Calu3 (cell line): ENCODE measurements at regions not wholly inside any gene's neighbourhood (a gene's known extent, or its start where the extent isn't known, plus 50 kb on each side); places are given as distances from the start of the nearest gene placed in this dataset.

Experiments used
- BruUV-seq: library from RNA; stranded (reverse); fragments of 400-500 nt; replicated peaks from 2 replicates; lab custom pipeline; 2021; lab: Mats Ljungman, UMichigan
- CTCF ChIA-PET: fragments of 300-600 bp; sonication (Branson Sonifier 250); formaldehyde crosslinking; loops from one replicate; lab custom pipeline; 2022; ENCODE audit warnings: antibody characterized with exemption; lab: Charles Lee
- DNase-seq: peaks from one replicate; pipeline ENCODE4 v3.0.0; 2022
- H3K27ac Mint-ChIP-seq: one replicate; pipeline ENCODE4 v1.8.0; 2022; ENCODE audit warnings: mixed read lengths; ENCODE audit not compliant: unreplicated experiment
- H3K27me3 Mint-ChIP-seq: one replicate; pipeline ENCODE4 v1.8.0; 2022; ENCODE audit warnings: mixed read lengths; ENCODE audit not compliant: unreplicated experiment
- H3K36me3 Mint-ChIP-seq: one replicate; pipeline ENCODE4 v1.8.0; 2022; ENCODE audit warnings: mild to moderate bottlenecking, moderate library complexity, mixed read lengths; ENCODE audit not compliant: insufficient read depth, unreplicated experiment
- H3K4me1 Mint-ChIP-seq: one replicate; pipeline ENCODE4 v1.8.0; 2022; ENCODE audit warnings: mild to moderate bottlenecking, low read depth, mixed read lengths; ENCODE audit not compliant: unreplicated experiment
- H3K4me3 Mint-ChIP-seq: one replicate; pipeline ENCODE4 v1.8.0; 2022; ENCODE audit warnings: mild to moderate bottlenecking, low read depth, moderate library complexity, mixed read lengths; ENCODE audit not compliant: unreplicated experiment
- H3K9me3 Mint-ChIP-seq: one replicate; pipeline ENCODE4 v1.8.0; 2022; ENCODE audit warnings: low read depth, mixed read lengths; ENCODE audit not compliant: unreplicated experiment
- intact Hi-C: fragments of 100-400 bp; cut with micrococcal nuclease; formaldehyde crosslinking; loops from one replicate; pipeline ENCODE4 v1.10.0; 2022; ENCODE audit not compliant: unreplicated experiment
- TF ChIP-seq, protein P1 (sequence below): fragments of 200-600 bp; IDR thresholded peaks from one replicate; pipeline ENCODE4 v1.8.0; 2022; ENCODE audit warnings: antibody characterized with exemption; ENCODE audit not compliant: unreplicated experiment

DNA sequence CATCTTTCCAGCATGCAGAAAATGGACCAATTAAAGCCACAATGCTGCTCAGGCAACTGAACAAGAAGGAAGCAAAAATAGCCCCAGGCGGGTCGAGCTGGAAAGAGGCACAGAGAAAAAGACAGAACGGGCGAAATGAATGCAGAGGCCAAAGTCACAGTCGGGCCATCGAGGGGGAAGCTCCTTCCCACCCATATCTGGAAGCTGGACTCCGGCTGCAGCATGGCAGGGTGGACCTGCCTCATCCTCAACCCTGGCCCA is 58.6 kb upstream of the PRDM11 start:
- Mint-ChIP-seq H3K4me1 (no peaks in the 10 kb centered on the region), H3K27ac (no peak overlapping the region), H3K9me3 (no peaks in the 10 kb centered on the region), H3K4me3 (no peak overlapping the region), H3K27me3 (peaks cover 84% of the 10 kb centered on the region), H3K36me3 (no peaks in the 10 kb centered on the region)
- BruUV-seq = no TSS peak
- no peak for DNase-seq
- TF ChIP-seq, protein P1, sequence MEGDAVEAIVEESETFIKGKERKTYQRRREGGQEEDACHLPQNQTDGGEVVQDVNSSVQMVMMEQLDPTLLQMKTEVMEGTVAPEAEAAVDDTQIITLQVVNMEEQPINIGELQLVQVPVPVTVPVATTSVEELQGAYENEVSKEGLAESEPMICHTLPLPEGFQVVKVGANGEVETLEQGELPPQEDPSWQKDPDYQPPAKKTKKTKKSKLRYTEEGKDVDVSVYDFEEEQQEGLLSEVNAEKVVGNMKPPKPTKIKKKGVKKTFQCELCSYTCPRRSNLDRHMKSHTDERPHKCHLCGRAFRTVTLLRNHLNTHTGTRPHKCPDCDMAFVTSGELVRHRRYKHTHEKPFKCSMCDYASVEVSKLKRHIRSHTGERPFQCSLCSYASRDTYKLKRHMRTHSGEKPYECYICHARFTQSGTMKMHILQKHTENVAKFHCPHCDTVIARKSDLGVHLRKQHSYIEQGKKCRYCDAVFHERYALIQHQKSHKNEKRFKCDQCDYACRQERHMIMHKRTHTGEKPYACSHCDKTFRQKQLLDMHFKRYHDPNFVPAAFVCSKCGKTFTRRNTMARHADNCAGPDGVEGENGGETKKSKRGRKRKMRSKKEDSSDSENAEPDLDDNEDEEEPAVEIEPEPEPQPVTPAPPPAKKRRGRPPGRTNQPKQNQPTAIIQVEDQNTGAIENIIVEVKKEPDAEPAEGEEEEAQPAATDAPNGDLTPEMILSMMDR = no peak
- intact Hi-C loops = no loop called here
- CTCF ChIA-PET = interaction anchor here (1.1 kb wide), 1 partner anchor 176 kb away, joined by 3 read pairs; no protein-coding TSS in a partner anchor

DNA sequence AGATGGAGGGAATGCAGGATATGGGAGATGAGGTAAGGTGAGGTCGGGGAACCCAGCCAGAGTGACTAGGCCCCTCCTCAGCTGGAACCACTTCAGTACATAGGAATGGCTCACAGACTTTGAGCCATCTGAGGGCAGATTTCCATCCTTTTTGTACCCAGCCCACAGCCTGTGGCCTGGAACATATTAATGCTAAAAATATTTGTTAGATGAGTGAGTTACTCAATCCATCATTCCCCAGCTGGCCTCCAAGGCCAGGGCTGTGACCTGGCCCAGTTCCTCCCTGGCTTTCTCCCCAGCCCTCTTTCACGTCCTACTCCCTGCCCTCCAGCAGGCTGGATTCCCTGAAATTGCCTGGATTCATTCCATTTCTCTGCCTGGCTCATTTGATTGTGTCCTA is 57.2 kb upstream of the PRDM11 start:
- DNase-seq = no peak
- Mint-ChIP-seq H3K36me3 (no peaks in the 10 kb centered on the region), H3K27me3 (peaks cover 84% of the 10 kb centered on the region), H3K9me3 (no peaks in the 10 kb centered on the region), H3K4me3 (no peak overlapping the region), H3K4me1 (no peaks in the 10 kb centered on the region), H3K27ac (no peak overlapping the region)
- TF ChIP-seq, protein P1 = no peak
- intact Hi-C loops = no loop called here
- no TSS peak for BruUV-seq
- CTCF ChIA-PET = no interaction called here

DNA sequence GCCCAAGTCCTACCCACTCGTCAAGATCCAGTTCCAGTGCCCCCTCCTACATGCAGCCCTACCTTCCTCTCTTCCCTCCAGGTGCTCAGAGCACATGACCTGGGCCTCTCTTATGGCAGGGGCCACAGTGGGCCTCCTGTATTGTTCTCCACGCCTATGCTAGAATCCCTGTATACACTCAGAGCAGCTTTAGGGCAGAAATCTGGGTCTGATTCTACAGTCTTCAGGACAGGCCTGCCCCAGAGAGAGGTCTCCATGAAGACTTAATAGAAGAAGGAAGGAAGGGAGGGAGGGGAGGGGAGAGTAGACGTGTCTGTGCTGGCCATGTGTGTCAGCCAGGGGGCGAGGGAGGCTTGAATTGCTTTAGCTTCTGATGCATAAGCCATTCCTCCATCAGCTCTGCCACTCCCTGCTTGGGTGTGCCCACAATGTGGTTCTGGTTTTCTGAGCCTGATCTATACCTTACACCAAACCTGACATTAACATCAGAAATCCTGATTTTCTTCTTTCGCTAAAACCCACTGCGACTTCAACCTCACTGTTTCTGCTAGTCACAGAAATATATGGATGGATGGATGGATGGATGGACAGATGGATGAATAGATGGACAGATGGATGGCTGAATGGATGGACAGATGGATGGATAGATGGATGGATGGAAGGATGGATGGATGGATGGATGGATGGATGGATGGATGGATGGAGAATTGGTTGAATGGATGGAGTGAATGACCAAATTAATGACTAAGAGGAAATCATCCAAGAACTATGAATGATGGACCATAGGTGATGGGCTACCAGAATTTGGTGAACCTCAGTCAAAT is 56.6 kb upstream of the PRDM11 start:
- H3K27me3 Mint-ChIP-seq = peaks cover 84% of the 10 kb centered on the region
- H3K9me3 Mint-ChIP-seq = no peaks in the 10 kb centered on the region
- CTCF ChIA-PET = no interaction called here
- H3K36me3 Mint-ChIP-seq = no peaks in the 10 kb centered on the region
- no peaks in the 10 kb centered on the region for H3K4me1 Mint-ChIP-seq
- no peak overlapping the region for H3K4me3 Mint-ChIP-seq
- intact Hi-C loops = no loop called here
- TF ChIP-seq, protein P1 = no peak
- H3K27ac Mint-ChIP-seq = no peak overlapping the region
- no peak for DNase-seq
- no TSS peak for BruUV-seq

DNA sequence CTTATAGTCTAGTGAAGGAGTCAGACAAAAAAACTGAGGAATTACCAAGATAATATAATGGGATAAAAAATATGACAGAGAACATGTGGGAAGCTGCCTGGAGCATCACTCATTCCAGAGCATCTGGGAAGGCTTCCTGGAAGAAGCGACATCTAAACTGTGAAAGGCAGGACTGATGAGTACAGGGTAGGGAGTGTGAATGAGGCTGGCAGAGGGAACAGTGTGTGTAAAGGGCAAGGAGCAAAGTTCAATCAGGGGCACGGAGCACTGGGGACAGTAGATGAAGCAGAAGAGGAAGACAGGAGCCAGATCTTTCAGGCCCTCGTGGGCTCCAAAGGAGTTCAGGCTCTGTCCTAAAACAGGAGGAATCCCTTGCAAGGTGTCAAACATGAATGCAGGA is 55.8 kb upstream of the PRDM11 start:
- DNase-seq = no peak

More for the DNA sequence above, 55.8 kb upstream of the PRDM11 start:
- no TSS peak for BruUV-seq
- no peaks in the 10 kb centered on the region for H3K4me1 Mint-ChIP-seq
- intact Hi-C loops = no loop called here
- CTCF ChIA-PET = no interaction called here
- TF ChIP-seq, protein P1 = no peak
- peaks cover 84% of the 10 kb centered on the region for H3K27me3 Mint-ChIP-seq
- H3K4me3 Mint-ChIP-seq = no peak overlapping the region
- no peaks in the 10 kb centered on the region for H3K36me3 Mint-ChIP-seq
- H3K9me3 Mint-ChIP-seq = no peaks in the 10 kb centered on the region
- H3K27ac Mint-ChIP-seq = no peak overlapping the region
